ENCODE measurements at regions not wholly inside any gene's neighbourhood (a gene's known extent, or its start where the extent isn't known, plus 50 kb on each side); places are given as distances from the start of the nearest gene placed in this dataset.

GRCh38 chr16:87044032-87044382 is 273.2 kb downstream of the C16orf95 start:
- DNase-seq (ENCODE audit: low read depth) = no peak
- TF ChIP-seq CTCF (IDR thresholded peaks at IDR 0.05; ENCODE audit: insufficient read depth, low read depth, low read length, missing control alignments) = no peak
- no peak overlapping the region for H3K4me3 ChIP-seq (ENCODE audit: low read depth, low read length)

- TF ChIP-seq CTCF (IDR thresholded peaks at IDR 0.05; ENCODE audit: insufficient read depth, low read depth, low read length, missing control alignments) = no peak
Observed at GRCh38 chr16:87044829-87045228, 272.4 kb downstream of the C16orf95 start.

GRCh38 chr16:87045466-87046216 is 271.6 kb downstream of the C16orf95 start:
- no peak overlapping the region for H3K4me3 ChIP-seq (ENCODE audit: low read depth, low read length)
- no peak for DNase-seq (ENCODE audit: low read depth)
- TF ChIP-seq CTCF (IDR thresholded peaks at IDR 0.05; ENCODE audit: insufficient read depth, low read depth, low read length, missing control alignments) = no peak

More at GRCh38 chr16:87044829-87045228, 272.4 kb downstream of the C16orf95 start:
- no peak for DNase-seq (ENCODE audit: low read depth)
- H3K4me3 ChIP-seq (ENCODE audit: low read depth, low read length) = no peak overlapping the region

GRCh38 chr16:87046235-87046634 is 271.0 kb downstream of the C16orf95 start:
- no peak for TF ChIP-seq CTCF (IDR thresholded peaks at IDR 0.05; ENCODE audit: insufficient read depth, low read depth, low read length, missing control alignments)
- no peak overlapping the region for H3K4me3 ChIP-seq (ENCODE audit: low read depth, low read length)
- no peak for DNase-seq (ENCODE audit: low read depth)

- no peak for DNase-seq (ENCODE audit: low read depth)
- no peak overlapping the region for H3K4me3 ChIP-seq (ENCODE audit: low read depth, low read length)
- TF ChIP-seq CTCF (IDR thresholded peaks at IDR 0.05; ENCODE audit: insufficient read depth, low read depth, low read length, missing control alignments) = no peak
Observed at GRCh38 chr16:87047221-87048037, 269.8 kb downstream of the C16orf95 start.

- no peak for DNase-seq (ENCODE audit: low read depth)
- no peak for TF ChIP-seq CTCF (IDR thresholded peaks at IDR 0.05; ENCODE audit: insufficient read depth, low read depth, low read length, missing control alignments)
- H3K4me3 ChIP-seq (ENCODE audit: low read depth, low read length) = no peak overlapping the region
Observed at GRCh38 chr16:87048038-87048729, 269.0 kb downstream of the C16orf95 start.

Measured in GM12865 (cell line).